Activated T-cell treated with anti-CD3 and anti-CD28 coated beads, Interleukin-2, amount 50 U/mL, for 24 hours (primary cell): ENCODE measurements at regions not wholly inside any gene's neighbourhood (a gene's known extent, or its start where the extent isn't known, plus 50 kb on each side); places are given as distances from the start of the nearest gene placed in this dataset.
"Not testable (repeated sequence)": the region's sequence is repeated elsewhere in the genome, so short reads cannot be mapped to it uniquely, and the experiment has no call there.

Experiments
- DNase-seq: peaks from one replicate; pipeline ENCODE4 v3.0.0-alpha.2; 2020
- H3K27ac Mint-ChIP-seq: 2 replicates; pipeline ENCODE4 v1.8.0; 2020; ENCODE audit warnings: mild to moderate bottlenecking, mixed read lengths
- H3K27me3 Mint-ChIP-seq: 2 replicates; pipeline ENCODE4 v1.8.0; 2020; ENCODE audit warnings: mixed read lengths
- H3K36me3 Mint-ChIP-seq: 2 replicates; pipeline ENCODE4 v1.8.0; 2020; ENCODE audit warnings: low read depth, mixed read lengths
- H3K4me1 Mint-ChIP-seq: 2 replicates; pipeline ENCODE4 v1.8.0; 2020; ENCODE audit warnings: low read depth, mixed read lengths
- H3K4me3 Mint-ChIP-seq: 2 replicates; pipeline ENCODE4 v1.8.0; 2020; ENCODE audit warnings: mild to moderate bottlenecking, moderate library complexity, mixed read lengths
- H3K9me3 Mint-ChIP-seq: 2 replicates; pipeline ENCODE4 v1.8.0; 2020; ENCODE audit warnings: mixed read lengths

- H3K9me3 Mint-ChIP-seq, result no peaks in the 10 kb centered on the region
- H3K27me3 Mint-ChIP-seq, result peaks cover 10% of the 10 kb centered on the region
- H3K4me1 Mint-ChIP-seq, result no peaks in the 10 kb centered on the region
- no peak for DNase-seq
- H3K36me3 Mint-ChIP-seq, result no peaks in the 10 kb centered on the region
- H3K4me3 Mint-ChIP-seq, result no peak overlapping the region
- no peak overlapping the region for H3K27ac Mint-ChIP-seq
These were observed 196.3 kb upstream of the NFIA start for GRCh38 chr1:60886090-60886489.

- Mint-ChIP-seq H3K27ac (no peak overlapping the region), H3K4me3 (no peak overlapping the region), H3K27me3 (peaks cover 14% of the 10 kb centered on the region), H3K4me1 (no peaks in the 10 kb centered on the region), H3K36me3 (no peaks in the 10 kb centered on the region), H3K9me3 (no peaks in the 10 kb centered on the region)
- no peak for DNase-seq
These were observed 202.2 kb upstream of the NFIA start for GRCh38 chr1:60880202-60880601.

GRCh38 chr1:60878323-60878722, 204.0 kb upstream of the NFIA start:
- Mint-ChIP-seq H3K27me3 (peaks cover 6% of the 10 kb centered on the region), H3K4me1 (peaks cover 5% of the 10 kb centered on the region), H3K36me3 (no peaks in the 10 kb centered on the region), H3K27ac (no peak overlapping the region), H3K9me3 (no peaks in the 10 kb centered on the region), H3K4me3 (no peak overlapping the region)
- DNase-seq, result no peak

- Mint-ChIP-seq H3K36me3 (no peaks in the 10 kb centered on the region), H3K27ac (no peak overlapping the region), H3K27me3 (peaks cover 6% of the 10 kb centered on the region), H3K4me3 (no peak overlapping the region), H3K4me1 (peaks cover 5% of the 10 kb centered on the region), H3K9me3 (no peaks in the 10 kb centered on the region)
- DNase-seq, result no peak
These were observed 205.0 kb upstream of the NFIA start for GRCh38 chr1:60877376-60877775.

- no peak overlapping the region for H3K27ac Mint-ChIP-seq
- H3K36me3 Mint-ChIP-seq, result no peaks in the 10 kb centered on the region
- H3K27me3 Mint-ChIP-seq, result peaks cover 6% of the 10 kb centered on the region
- DNase-seq, result no peak
- peaks cover 5% of the 10 kb centered on the region for H3K4me1 Mint-ChIP-seq
- no peak overlapping the region for H3K4me3 Mint-ChIP-seq
- no peaks in the 10 kb centered on the region for H3K9me3 Mint-ChIP-seq
These were observed 205.4 kb upstream of the NFIA start for GRCh38 chr1:60876952-60877351.

- Mint-ChIP-seq H3K27me3 (peaks cover 6% of the 10 kb centered on the region), H3K9me3 (no peaks in the 10 kb centered on the region), H3K4me1 (peaks cover 5% of the 10 kb centered on the region), H3K36me3 (no peaks in the 10 kb centered on the region), H3K4me3 (no peak overlapping the region), H3K27ac (no peak overlapping the region)
- no peak for DNase-seq
These were observed 207.2 kb upstream of the NFIA start for GRCh38 chr1:60875138-60875537.

- Mint-ChIP-seq H3K36me3 (no peaks in the 10 kb centered on the region), H3K4me3 (no peak overlapping the region), H3K27me3 (peaks cover 6% of the 10 kb centered on the region), H3K27ac (no peak overlapping the region), H3K4me1 (peaks cover 5% of the 10 kb centered on the region), H3K9me3 (no peaks in the 10 kb centered on the region)
- DNase-seq, result no peak
These were observed 207.6 kb upstream of the NFIA start for GRCh38 chr1:60874718-60875117.

GRCh38 chr1:60873396-60873795, 209.0 kb upstream of the NFIA start:
- H3K4me3 Mint-ChIP-seq, H3K27ac Mint-ChIP-seq, H3K9me3 Mint-ChIP-seq, DNase-seq, H3K4me1 Mint-ChIP-seq, H3K36me3 Mint-ChIP-seq: not testable (repeated sequence)
- H3K27me3 Mint-ChIP-seq, result peaks cover 13% of the 10 kb centered on the region

GRCh38 chr1:60872426-60873054, 209.8 kb upstream of the NFIA start:
- Mint-ChIP-seq H3K9me3 (no peaks in the 10 kb centered on the region), H3K4me1 (peaks cover 5% of the 10 kb centered on the region), H3K27me3 (peaks cover 13% of the 10 kb centered on the region), H3K36me3 (no peaks in the 10 kb centered on the region), H3K27ac (no peak overlapping the region), H3K4me3 (no peak overlapping the region)
- DNase-seq, result no peak

GRCh38 chr1:60870269-60870865, 212.0 kb upstream of the NFIA start:
- Mint-ChIP-seq H3K36me3 (no peaks in the 10 kb centered on the region), H3K4me3 (no peak overlapping the region), H3K27me3 (peaks cover 6% of the 10 kb centered on the region), H3K27ac (no peak overlapping the region), H3K4me1 (peaks cover 5% of the 10 kb centered on the region), H3K9me3 (no peaks in the 10 kb centered on the region)
- DNase-seq, result no peak

- Mint-ChIP-seq H3K36me3 (no peaks in the 10 kb centered on the region), H3K4me3 (no peak overlapping the region)
These were observed 213.3 kb upstream of the NFIA start for GRCh38 chr1:60868901-60869663.

GRCh38 chr1:60867782-60868181, 214.6 kb upstream of the NFIA start:
- Mint-ChIP-seq H3K4me3 (no peak overlapping the region), H3K27me3 (peaks cover 6% of the 10 kb centered on the region), H3K36me3 (no peaks in the 10 kb centered on the region), H3K27ac (no peak overlapping the region), H3K9me3 (no peaks in the 10 kb centered on the region), H3K4me1 (no peaks in the 10 kb centered on the region)
- DNase-seq, result no peak

More at GRCh38 chr1:60868901-60869663, 213.3 kb upstream of the NFIA start:
- no peak for DNase-seq
- Mint-ChIP-seq H3K27ac (no peak overlapping the region), H3K4me1 (no peaks in the 10 kb centered on the region), H3K9me3 (no peaks in the 10 kb centered on the region), H3K27me3 (peaks cover 6% of the 10 kb centered on the region)

GRCh38 chr1:60866917-60867531, 215.3 kb upstream of the NFIA start:
- Mint-ChIP-seq H3K4me1 (no peaks in the 10 kb centered on the region), H3K27ac (no peak overlapping the region), H3K36me3 (no peaks in the 10 kb centered on the region), H3K9me3 (no peaks in the 10 kb centered on the region), H3K27me3 (peaks cover 6% of the 10 kb centered on the region), H3K4me3 (no peak overlapping the region)
- DNase-seq, result no peak

- peaks cover 8% of the 10 kb centered on the region for H3K27me3 Mint-ChIP-seq
These were observed 216.0 kb upstream of the NFIA start for GRCh38 chr1:60866226-60866900.

More at GRCh38 chr1:60866226-60866900, 216.0 kb upstream of the NFIA start:
- Mint-ChIP-seq H3K27ac (no peak overlapping the region), H3K36me3 (no peaks in the 10 kb centered on the region), H3K4me3 (no peak overlapping the region), H3K9me3 (no peaks in the 10 kb centered on the region), H3K4me1 (no peaks in the 10 kb centered on the region)
- DNase-seq, result no peak
